ENCODE measurements at regions not wholly inside any gene's neighbourhood (a gene's known extent, or its start where the extent isn't known, plus 50 kb on each side); places are given as distances from the start of the nearest gene placed in this dataset.
A peak's percentile ranks its signal among the peaks of the same experiment; 100 is the strongest.

GRCh38 chr2:191499050-191499449 is 178.9 kb upstream of the NABP1 start:
- no peaks in the 10 kb centered on the region for H3K36me3 ChIP-seq
- H3K4me3 ChIP-seq (replicated peaks in 1 of 3): no peak overlapping the region
- H3K27me3 ChIP-seq: no peaks in the 10 kb centered on the region
- intact Hi-C loops (cut with DNase I): no loop called here
- 88 to 93% methylated on average over 5 of the region's 5 CpGs for WGBS, 2 donors
- H3K4me1 ChIP-seq: peaks cover 0 to 6% of the 10 kb centered on the region in 2 donors
- H3K27ac ChIP-seq: no peak overlapping the region
- DNase-seq: no peak
- no peak for TF ChIP-seq CTCF (IDR thresholded peaks at IDR 0.05)
- no peak for TF ChIP-seq POLR2A (IDR thresholded peaks at IDR 0.05)
- H3K9me3 ChIP-seq: no peaks in the 10 kb centered on the region

- H3K4me1 ChIP-seq: peaks cover 0 to 6% of the 10 kb centered on the region in 2 donors
- no peaks in the 10 kb centered on the region for H3K9me3 ChIP-seq
- no peaks in the 10 kb centered on the region for H3K36me3 ChIP-seq
- WGBS, 2 donors: 76 to 86% methylated on average over 9 of the region's 9 CpGs
- no peak overlapping the region for H3K27ac ChIP-seq
- no peak overlapping the region for H3K4me3 ChIP-seq (replicated peaks in 1 of 3)
- DNase-seq: no peak
- intact Hi-C loops (cut with DNase I): loop anchor here (5.0 to 10.0 kb wide), 2 partner anchors 265 to 333 kb away; no protein-coding TSS in a partner anchor
- no peak for TF ChIP-seq CTCF (IDR thresholded peaks at IDR 0.05)
- TF ChIP-seq POLR2A (IDR thresholded peaks at IDR 0.05): no peak
- H3K27me3 ChIP-seq: no peaks in the 10 kb centered on the region
These were observed 177.9 kb upstream of the NABP1 start for GRCh38 chr2:191499874-191500565.

GRCh38 chr2:191500566-191500883 is 177.4 kb upstream of the NABP1 start:
- H3K27me3 ChIP-seq: no peaks in the 10 kb centered on the region
- intact Hi-C loops (cut with DNase I): loop anchor here (5.0 to 10.0 kb wide), 2 partner anchors 266 to 333 kb away; no protein-coding TSS in a partner anchor
- peaks cover 0 to 6% of the 10 kb centered on the region in 2 donors for H3K4me1 ChIP-seq
- H3K27ac ChIP-seq: no peak overlapping the region
- H3K9me3 ChIP-seq: no peaks in the 10 kb centered on the region
- H3K4me3 ChIP-seq (replicated peaks in 1 of 3): no peak overlapping the region
- DNase-seq: no peak
- no peaks in the 10 kb centered on the region for H3K36me3 ChIP-seq
- WGBS, 2 donors: 39 to 45% methylated on average over 1 of the region's 1 CpG
- TF ChIP-seq POLR2A (IDR thresholded peaks at IDR 0.05): no peak
- no peak for TF ChIP-seq CTCF (IDR thresholded peaks at IDR 0.05)

GRCh38 chr2:191500884-191501560 is 176.9 kb upstream of the NABP1 start:
- Histone ChIP-seq H3K4me3 (replicated peaks in 1 of 3) (no peak overlapping the region), H3K36me3 (no peaks in the 10 kb centered on the region), H3K27me3 (no peaks in the 10 kb centered on the region), H3K27ac (peak overlapping the region in 2 of 3 donors; percentile 27 to 33), H3K9me3 (no peaks in the 10 kb centered on the region), H3K4me1 (peaks cover 0 to 6% of the 10 kb centered on the region in 2 donors)
- intact Hi-C loops (cut with DNase I): loop anchor here (5.0 to 10.0 kb wide), 2 partner anchors 266 to 334 kb away; no protein-coding TSS in a partner anchor
- DNase-seq: no peak
- TF ChIP-seq CTCF (IDR thresholded peaks at IDR 0.05) (no peak), POLR2A (IDR thresholded peaks at IDR 0.05) (no peak)
- 56 to 59% methylated on average over 9 of the region's 9 CpGs for WGBS, 2 donors

All from thyroid gland (tissue), 4 donors.